HL-60 (cell line): ENCODE measurements at regions not wholly inside any gene's neighbourhood (a gene's known extent, or its start where the extent isn't known, plus 50 kb on each side); places are given as distances from the start of the nearest gene placed in this dataset.

ENCODE experiments used
- DNase-seq, 2 experiments: peaks; one replicate each; pipeline ENCODE4 v3.0.0-alpha.2; 2010 to 2020; ENCODE audit warnings: low read depth in 1 of 2, low spot score in 1 of 2
- H3K27ac ChIP-seq: fragments of 250-450 bp; sonication (Bioruptor Pico); replicated peaks from 2 replicates; pipeline ENCODE4 v1.5.1; 2020; ENCODE audit warnings: mild to moderate bottlenecking, moderate library complexity
- H3K27me3 ChIP-seq: fragments of 250-450 bp; sonication (Bioruptor Pico); 2 replicates; pipeline ENCODE4 v1.5.1; 2021; ENCODE audit warnings: mild to moderate bottlenecking, moderate library complexity; ENCODE audit not compliant: insufficient read depth, poor library complexity, severe bottlenecking
- H3K4me3 ChIP-seq: replicated peaks from 2 replicates; pipeline ENCODE4 v1.5.1; 2011; ENCODE audit warnings: mild to moderate bottlenecking, control low read depth, low read length; ENCODE audit not compliant: insufficient read depth
- GABPA ChIP-seq: IDR thresholded peaks from 2 replicates; pipeline ENCODE4 v1.6.1; 2012; ENCODE audit warnings: low read depth
- POLR2AphosphoS5 ChIP-seq: IDR thresholded peaks from 2 replicates; pipeline ENCODE4 v1.6.1; 2012; ENCODE audit warnings: low read depth
- SPI1 ChIP-seq: IDR thresholded peaks from 2 replicates; pipeline ENCODE4 v1.6.1; 2012; ENCODE audit warnings: low read depth, mild to moderate bottlenecking, borderline replicate concordance
- TF ChIP-seq, protein P1 (sequence below): IDR thresholded peaks from 2 replicates; pipeline ENCODE4 v1.6.1; 2012; ENCODE audit warnings: low read depth; ENCODE audit not compliant: insufficient replicate concordance
- TF ChIP-seq, protein P2 (sequence below): IDR thresholded peaks from one replicate; pipeline ENCODE4 v1.5.1; 2011; ENCODE audit warnings: low read length, control low read depth, inconsistent platforms; ENCODE audit not compliant: insufficient read depth

DNA sequence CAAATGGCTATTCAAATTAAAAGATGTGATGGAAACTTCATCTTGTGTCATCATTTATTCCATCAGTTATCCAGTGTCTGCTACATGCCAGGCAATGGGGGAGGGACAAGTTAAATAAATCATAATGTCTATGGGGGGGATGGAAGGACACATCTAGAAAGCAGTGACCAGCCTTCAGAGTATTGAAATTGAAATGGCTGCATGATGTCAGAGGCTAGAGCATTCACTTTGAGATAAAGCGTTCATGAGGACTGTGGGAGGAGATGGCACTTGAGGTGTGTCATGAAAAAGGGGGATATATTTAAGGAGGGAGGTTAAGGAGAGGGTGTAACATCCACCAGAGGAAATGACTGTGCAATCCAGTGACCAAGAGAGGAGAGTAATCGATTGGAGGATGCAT lies 50.6 kb downstream of the SLIT2 start:
- no peak for TF ChIP-seq POLR2AphosphoS5
- TF ChIP-seq GABPA: no peak
- TF ChIP-seq, protein P1, sequence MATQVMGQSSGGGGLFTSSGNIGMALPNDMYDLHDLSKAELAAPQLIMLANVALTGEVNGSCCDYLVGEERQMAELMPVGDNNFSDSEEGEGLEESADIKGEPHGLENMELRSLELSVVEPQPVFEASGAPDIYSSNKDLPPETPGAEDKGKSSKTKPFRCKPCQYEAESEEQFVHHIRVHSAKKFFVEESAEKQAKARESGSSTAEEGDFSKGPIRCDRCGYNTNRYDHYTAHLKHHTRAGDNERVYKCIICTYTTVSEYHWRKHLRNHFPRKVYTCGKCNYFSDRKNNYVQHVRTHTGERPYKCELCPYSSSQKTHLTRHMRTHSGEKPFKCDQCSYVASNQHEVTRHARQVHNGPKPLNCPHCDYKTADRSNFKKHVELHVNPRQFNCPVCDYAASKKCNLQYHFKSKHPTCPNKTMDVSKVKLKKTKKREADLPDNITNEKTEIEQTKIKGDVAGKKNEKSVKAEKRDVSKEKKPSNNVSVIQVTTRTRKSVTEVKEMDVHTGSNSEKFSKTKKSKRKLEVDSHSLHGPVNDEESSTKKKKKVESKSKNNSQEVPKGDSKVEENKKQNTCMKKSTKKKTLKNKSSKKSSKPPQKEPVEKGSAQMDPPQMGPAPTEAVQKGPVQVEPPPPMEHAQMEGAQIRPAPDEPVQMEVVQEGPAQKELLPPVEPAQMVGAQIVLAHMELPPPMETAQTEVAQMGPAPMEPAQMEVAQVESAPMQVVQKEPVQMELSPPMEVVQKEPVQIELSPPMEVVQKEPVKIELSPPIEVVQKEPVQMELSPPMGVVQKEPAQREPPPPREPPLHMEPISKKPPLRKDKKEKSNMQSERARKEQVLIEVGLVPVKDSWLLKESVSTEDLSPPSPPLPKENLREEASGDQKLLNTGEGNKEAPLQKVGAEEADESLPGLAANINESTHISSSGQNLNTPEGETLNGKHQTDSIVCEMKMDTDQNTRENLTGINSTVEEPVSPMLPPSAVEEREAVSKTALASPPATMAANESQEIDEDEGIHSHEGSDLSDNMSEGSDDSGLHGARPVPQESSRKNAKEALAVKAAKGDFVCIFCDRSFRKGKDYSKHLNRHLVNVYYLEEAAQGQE: no peak
- TF ChIP-seq SPI1: no peak
- TF ChIP-seq, protein P2, sequence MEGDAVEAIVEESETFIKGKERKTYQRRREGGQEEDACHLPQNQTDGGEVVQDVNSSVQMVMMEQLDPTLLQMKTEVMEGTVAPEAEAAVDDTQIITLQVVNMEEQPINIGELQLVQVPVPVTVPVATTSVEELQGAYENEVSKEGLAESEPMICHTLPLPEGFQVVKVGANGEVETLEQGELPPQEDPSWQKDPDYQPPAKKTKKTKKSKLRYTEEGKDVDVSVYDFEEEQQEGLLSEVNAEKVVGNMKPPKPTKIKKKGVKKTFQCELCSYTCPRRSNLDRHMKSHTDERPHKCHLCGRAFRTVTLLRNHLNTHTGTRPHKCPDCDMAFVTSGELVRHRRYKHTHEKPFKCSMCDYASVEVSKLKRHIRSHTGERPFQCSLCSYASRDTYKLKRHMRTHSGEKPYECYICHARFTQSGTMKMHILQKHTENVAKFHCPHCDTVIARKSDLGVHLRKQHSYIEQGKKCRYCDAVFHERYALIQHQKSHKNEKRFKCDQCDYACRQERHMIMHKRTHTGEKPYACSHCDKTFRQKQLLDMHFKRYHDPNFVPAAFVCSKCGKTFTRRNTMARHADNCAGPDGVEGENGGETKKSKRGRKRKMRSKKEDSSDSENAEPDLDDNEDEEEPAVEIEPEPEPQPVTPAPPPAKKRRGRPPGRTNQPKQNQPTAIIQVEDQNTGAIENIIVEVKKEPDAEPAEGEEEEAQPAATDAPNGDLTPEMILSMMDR: no peak
- H3K4me3 ChIP-seq: no peak overlapping the region
- no peak overlapping the region for H3K27ac ChIP-seq
- DNase-seq: no peak
- no peaks in the 10 kb centered on the region for H3K27me3 ChIP-seq

- DNase-seq: no peak
- no peaks in the 10 kb centered on the region for H3K27me3 ChIP-seq
Observed at GRCh38 chr4:20305976-20306375, 54.3 kb downstream of the SLIT2 start.

DNA sequence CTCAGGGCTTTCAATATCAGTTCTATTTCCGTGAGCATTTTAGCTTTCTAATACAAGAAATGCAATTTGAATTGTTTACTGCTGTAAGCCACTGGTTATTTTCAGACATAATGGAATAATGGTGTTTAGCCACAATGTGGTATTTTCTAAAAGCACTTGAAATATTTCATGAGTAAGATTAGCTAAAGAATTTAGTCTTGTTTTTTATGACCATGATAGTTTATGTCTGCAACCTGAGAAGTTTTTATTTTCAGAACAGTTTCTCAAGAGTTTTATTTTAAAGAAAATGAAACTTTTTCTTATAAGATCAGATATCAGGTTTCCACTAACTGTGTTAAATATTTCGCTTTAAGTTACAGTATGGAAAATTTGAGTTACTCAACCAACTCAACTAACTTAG lies 60.2 kb downstream of the SLIT2 start:
- no peak for DNase-seq
- no peak for TF ChIP-seq POLR2AphosphoS5
- TF ChIP-seq, protein P2: no peak
- TF ChIP-seq GABPA: no peak
- TF ChIP-seq, protein P1: no peak
- TF ChIP-seq SPI1: no peak
- no peak overlapping the region for H3K27ac ChIP-seq
- H3K4me3 ChIP-seq: no peak overlapping the region
- H3K27me3 ChIP-seq: peaks cover 2% of the 10 kb centered on the region

More at GRCh38 chr4:20305976-20306375, 54.3 kb downstream of the SLIT2 start:
- TF ChIP-seq, protein P2: no peak
- no peak for TF ChIP-seq GABPA
- TF ChIP-seq POLR2AphosphoS5: no peak
- TF ChIP-seq, protein P1: no peak
- TF ChIP-seq SPI1: no peak
- no peak overlapping the region for H3K27ac ChIP-seq
- no peak overlapping the region for H3K4me3 ChIP-seq
